Stimulated activated naive CD8-positive, alpha-beta T cell treated with anti-CD3 and anti-CD28 coated beads, Interleukin-15, amount 100 ng/mL, for 72 hours (primary cell): ENCODE measurements at regions not wholly inside any gene's neighbourhood (a gene's known extent, or its start where the extent isn't known, plus 50 kb on each side); places are given as distances from the start of the nearest gene placed in this dataset.

Experiments
- ATAC-seq: fragments of 150-1000 bp; cut with Tn5 transposase; 2 replicates; pipeline ENCODE4 v1.10.0; 2021; ENCODE audit warnings: mild to moderate bottlenecking, moderate library complexity
- DNase-seq, 2 donors: peaks; one replicate each; pipeline ENCODE4 v3.0.0; 2021 to 2022
- H3K27ac Mint-ChIP-seq, 2 donors: one replicate each; pipeline ENCODE4 v1.8.0; 2022; ENCODE audit warnings: mild to moderate bottlenecking in 2 of 2, mixed read lengths in 2 of 2, moderate library complexity in 2 of 2
- H3K27me3 Mint-ChIP-seq: one replicate; pipeline ENCODE4 v1.8.0; 2022; ENCODE audit warnings: mixed read lengths
- H3K4me1 Mint-ChIP-seq: one replicate; pipeline ENCODE4 v1.8.0; 2022; ENCODE audit warnings: mild to moderate bottlenecking, mixed read lengths
- H3K4me3 Mint-ChIP-seq, 2 donors: one replicate each; pipeline ENCODE4 v1.8.0; 2022; ENCODE audit warnings: mild to moderate bottlenecking in 2 of 2, mixed read lengths in 2 of 2, moderate library complexity in 1 of 2
- H3K9me3 Mint-ChIP-seq, 2 donors: one replicate each; pipeline ENCODE4 v1.8.0; 2022; ENCODE audit warnings: mixed read lengths in 2 of 2

- peaks cover 0 to 15% of the 10 kb centered on the region in 2 donors for H3K9me3 Mint-ChIP-seq
- no peak overlapping the region for H3K4me3 Mint-ChIP-seq
- H3K27me3 Mint-ChIP-seq: peaks cover 2% of the 10 kb centered on the region
- H3K4me1 Mint-ChIP-seq: no peaks in the 10 kb centered on the region
- DNase-seq (no peak), ATAC-seq (no peak)
- no peak overlapping the region for H3K27ac Mint-ChIP-seq
Observed at GRCh38 chr19:32012886-32013631, 332.4 kb upstream of the ZNF507 start.

- DNase-seq (no peak), ATAC-seq (no peak)
- H3K4me3 Mint-ChIP-seq: no peak overlapping the region
- no peaks in the 10 kb centered on the region for H3K4me1 Mint-ChIP-seq
- H3K27ac Mint-ChIP-seq: no peak overlapping the region
- peaks cover 10% of the 10 kb centered on the region for H3K27me3 Mint-ChIP-seq
- peaks cover 9 to 22% of the 10 kb centered on the region in 2 donors for H3K9me3 Mint-ChIP-seq
Observed at GRCh38 chr19:32017176-32017953, 328.0 kb upstream of the ZNF507 start.

GRCh38 chr19:32018014-32018413 is 327.4 kb upstream of the ZNF507 start:
- no peak overlapping the region for H3K4me3 Mint-ChIP-seq

GRCh38 chr19:32020538-32020937 is 324.9 kb upstream of the ZNF507 start:
- peaks cover 10% of the 10 kb centered on the region for H3K27me3 Mint-ChIP-seq
- H3K4me3 Mint-ChIP-seq: no peak overlapping the region
- H3K9me3 Mint-ChIP-seq: peaks cover 16 to 28% of the 10 kb centered on the region in 2 donors
- no peak for DNase-seq
- H3K4me1 Mint-ChIP-seq: no peaks in the 10 kb centered on the region
- no peak overlapping the region for H3K27ac Mint-ChIP-seq
- ATAC-seq: no peak

More at GRCh38 chr19:32018014-32018413, 327.4 kb upstream of the ZNF507 start:
- Mint-ChIP-seq H3K27me3 (peaks cover 10% of the 10 kb centered on the region), H3K4me1 (no peaks in the 10 kb centered on the region), H3K9me3 (peaks cover 9 to 22% of the 10 kb centered on the region in 2 donors), H3K27ac (no peak overlapping the region)
- DNase-seq (no peak), ATAC-seq (no peak)

- DNase-seq (no peak), ATAC-seq (no peak)
- H3K4me1 Mint-ChIP-seq: no peaks in the 10 kb centered on the region
- no peak overlapping the region for H3K4me3 Mint-ChIP-seq
- peaks cover 19 to 33% of the 10 kb centered on the region in 2 donors for H3K9me3 Mint-ChIP-seq
- no peak overlapping the region for H3K27ac Mint-ChIP-seq
- H3K27me3 Mint-ChIP-seq: peaks cover 10% of the 10 kb centered on the region
Observed at GRCh38 chr19:32022044-32022640, 323.3 kb upstream of the ZNF507 start.

- peaks cover 9% of the 10 kb centered on the region for H3K27me3 Mint-ChIP-seq
- no peak overlapping the region for H3K4me3 Mint-ChIP-seq
- no peak overlapping the region for H3K27ac Mint-ChIP-seq
- no peaks in the 10 kb centered on the region for H3K4me1 Mint-ChIP-seq
- DNase-seq (no peak), ATAC-seq (no peak)
- peaks cover 19 to 36% of the 10 kb centered on the region in 2 donors for H3K9me3 Mint-ChIP-seq
Observed at GRCh38 chr19:32022731-32023563, 322.5 kb upstream of the ZNF507 start.

- ATAC-seq: no peak
- no peak overlapping the region for H3K4me3 Mint-ChIP-seq
- no peak for DNase-seq
- no peaks in the 10 kb centered on the region for H3K4me1 Mint-ChIP-seq
- peaks cover 19 to 36% of the 10 kb centered on the region in 2 donors for H3K9me3 Mint-ChIP-seq
- no peak overlapping the region for H3K27ac Mint-ChIP-seq
- peaks cover 3% of the 10 kb centered on the region for H3K27me3 Mint-ChIP-seq
Observed at GRCh38 chr19:32023564-32023832, 321.9 kb upstream of the ZNF507 start.

GRCh38 chr19:32029235-32029634 is 316.2 kb upstream of the ZNF507 start:
- no peak overlapping the region for H3K27ac Mint-ChIP-seq
- H3K9me3 Mint-ChIP-seq: peaks cover 11 to 29% of the 10 kb centered on the region in 2 donors
- no peak for DNase-seq
- H3K4me1 Mint-ChIP-seq: no peaks in the 10 kb centered on the region
- H3K27me3 Mint-ChIP-seq: no peaks in the 10 kb centered on the region
- H3K4me3 Mint-ChIP-seq: no peak overlapping the region
- no peak for ATAC-seq

GRCh38 chr19:32032561-32032960 is 312.8 kb upstream of the ZNF507 start:
- H3K9me3 Mint-ChIP-seq: no peaks in the 10 kb centered on the region
- H3K27me3 Mint-ChIP-seq: no peaks in the 10 kb centered on the region
- no peaks in the 10 kb centered on the region for H3K4me1 Mint-ChIP-seq
- no peak overlapping the region for H3K27ac Mint-ChIP-seq
- no peak for DNase-seq
- no peak for ATAC-seq
- no peak overlapping the region for H3K4me3 Mint-ChIP-seq

- Mint-ChIP-seq H3K9me3 (no peaks in the 10 kb centered on the region), H3K27me3 (peaks cover 8% of the 10 kb centered on the region), H3K4me3 (no peak overlapping the region), H3K4me1 (no peaks in the 10 kb centered on the region), H3K27ac (no peak overlapping the region)
- no peak for DNase-seq
- ATAC-seq: no peak
Observed at GRCh38 chr19:32035626-32036025, 309.8 kb upstream of the ZNF507 start.

- no peaks in the 10 kb centered on the region for H3K9me3 Mint-ChIP-seq
- peaks cover 21% of the 10 kb centered on the region for H3K27me3 Mint-ChIP-seq
- no peaks in the 10 kb centered on the region for H3K4me1 Mint-ChIP-seq
- no peak overlapping the region for H3K4me3 Mint-ChIP-seq
- ATAC-seq: no peak
- no peak for DNase-seq
- no peak overlapping the region for H3K27ac Mint-ChIP-seq
Observed at GRCh38 chr19:32038021-32038920, 307.1 kb upstream of the ZNF507 start.

- peaks cover 27% of the 10 kb centered on the region for H3K27me3 Mint-ChIP-seq
- DNase-seq: no peak
- no peak overlapping the region for H3K27ac Mint-ChIP-seq
- ATAC-seq: no peak
- no peaks in the 10 kb centered on the region for H3K4me1 Mint-ChIP-seq
- H3K9me3 Mint-ChIP-seq: no peaks in the 10 kb centered on the region
- no peak overlapping the region for H3K4me3 Mint-ChIP-seq
Observed at GRCh38 chr19:32038961-32039360, 306.4 kb upstream of the ZNF507 start.

- H3K9me3 Mint-ChIP-seq: no peaks in the 10 kb centered on the region
- ATAC-seq: no peak
Observed at GRCh38 chr19:32039440-32039839, 306.0 kb upstream of the ZNF507 start.

GRCh38 chr19:32040236-32040635 is 305.2 kb upstream of the ZNF507 start:
- H3K27me3 Mint-ChIP-seq: peaks cover 34% of the 10 kb centered on the region
- no peaks in the 10 kb centered on the region for H3K4me1 Mint-ChIP-seq
- H3K27ac Mint-ChIP-seq: no peak overlapping the region
- DNase-seq (no peak), ATAC-seq (no peak)
- H3K9me3 Mint-ChIP-seq: no peaks in the 10 kb centered on the region
- no peak overlapping the region for H3K4me3 Mint-ChIP-seq

More at GRCh38 chr19:32039440-32039839, 306.0 kb upstream of the ZNF507 start:
- Mint-ChIP-seq H3K27me3 (peaks cover 32% of the 10 kb centered on the region), H3K4me1 (no peaks in the 10 kb centered on the region), H3K4me3 (no peak overlapping the region), H3K27ac (no peak overlapping the region)
- DNase-seq: no peak
